Posterior cingulate gyrus (tissue), 11 donors: ENCODE measurements at regions not wholly inside any gene's neighbourhood (a gene's known extent, or its start where the extent isn't known, plus 50 kb on each side); places are given as distances from the start of the nearest gene placed in this dataset.
"Not testable (repeated sequence)": the region's sequence is repeated elsewhere in the genome, so short reads cannot be mapped to it uniquely, and the experiment has no call there.

ENCODE experiments used
- DNase-seq, 10 donors: peaks; one replicate each; pipeline versions ENCODE4 v3.0.0 to v3.0.0-alpha.2; 2020 to 2021; ENCODE audit warnings: mixed read lengths in 3 of 10
- intact Hi-C: fragments of 100-400 bp; cut with DNase I; formaldehyde crosslinking; loops from one replicate; pipeline ENCODE4 v1.15.1; 2023

- intact Hi-C loops = no loop called here
- no peak for DNase-seq
Observed at GRCh38 chrX:26653050-26653449, 437.1 kb downstream of the MAGEB5 start.

GRCh38 chrX:26651755-26652154, 435.8 kb downstream of the MAGEB5 start:
- DNase-seq = no peak
- intact Hi-C loops = no loop called here

GRCh38 chrX:26649534-26649933, 433.6 kb downstream of the MAGEB5 start:
- intact Hi-C loops = no loop called here
- DNase-seq = no peak

- DNase-seq = no peak
- intact Hi-C loops = no loop called here
Observed at GRCh38 chrX:26631385-26631784, 415.4 kb downstream of the MAGEB5 start.

GRCh38 chrX:26613956-26614355, 398.0 kb downstream of the MAGEB5 start:
- intact Hi-C loops = no loop called here

GRCh38 chrX:26606971-26607370, 391.0 kb downstream of the MAGEB5 start:
- no peak for DNase-seq
- intact Hi-C loops = no loop called here

More at GRCh38 chrX:26613956-26614355, 398.0 kb downstream of the MAGEB5 start:
- DNase-seq = no peak

- intact Hi-C loops = no loop called here
- no peak for DNase-seq
Observed at GRCh38 chrX:26597981-26598380, 382.0 kb downstream of the MAGEB5 start.

GRCh38 chrX:26590849-26591248, 374.9 kb downstream of the MAGEB5 start:
- no peak for DNase-seq
- intact Hi-C loops = no loop called here

GRCh38 chrX:26586570-26586969, 370.6 kb downstream of the MAGEB5 start:
- intact Hi-C loops = no loop called here
- DNase-seq = peak in 1 of 10 donors; percentile 69

GRCh38 chrX:26581091-26581490, 365.1 kb downstream of the MAGEB5 start:
- no peak for DNase-seq
- intact Hi-C loops = no loop called here

GRCh38 chrX:26580021-26580420, 364.1 kb downstream of the MAGEB5 start:
- no peak for DNase-seq
- intact Hi-C loops = no loop called here

- intact Hi-C loops = no loop called here
- no peak for DNase-seq
Observed at GRCh38 chrX:26574234-26574633, 358.3 kb downstream of the MAGEB5 start.

GRCh38 chrX:26562156-26562555, 346.2 kb downstream of the MAGEB5 start:
- intact Hi-C loops = no loop called here
- no peak for DNase-seq

- no peak for DNase-seq
- intact Hi-C loops = no loop called here
Observed at GRCh38 chrX:26559855-26560254, 343.9 kb downstream of the MAGEB5 start.

- peak in 3 of 10 donors; percentile 42 to 66 (median 47) for DNase-seq
- intact Hi-C loops = no loop called here
Observed at GRCh38 chrX:26558719-26559386, 342.9 kb downstream of the MAGEB5 start.

- intact Hi-C loops = no loop called here
- DNase-seq = peak in 3 of 10 donors; percentile 60 to 81 (median 78)
Observed at GRCh38 chrX:26557691-26558321, 341.8 kb downstream of the MAGEB5 start.

- DNase-seq, intact Hi-C loops: not testable (repeated sequence)
Observed at GRCh38 chrX:26525768-26526167, 309.8 kb downstream of the MAGEB5 start.

GRCh38 chrX:26522501-26522900, 306.5 kb downstream of the MAGEB5 start:
- no peak for DNase-seq
- intact Hi-C loops = no loop called here

- intact Hi-C loops = no loop called here
- no peak for DNase-seq
Observed at GRCh38 chrX:26511589-26512363, 295.8 kb downstream of the MAGEB5 start.

GRCh38 chrX:26470941-26471340, 255.0 kb downstream of the MAGEB5 start:
- intact Hi-C loops = no loop called here

GRCh38 chrX:26466387-26466786, 250.4 kb downstream of the MAGEB5 start:
- intact Hi-C loops = no loop called here
- no peak for DNase-seq

More at GRCh38 chrX:26470941-26471340, 255.0 kb downstream of the MAGEB5 start:
- DNase-seq = no peak
